GM19240 (cell line): ENCODE measurements at regions not wholly inside any gene's neighbourhood (a gene's known extent, or its start where the extent isn't known, plus 50 kb on each side); places are given as distances from the start of the nearest gene placed in this dataset.
"Not testable (repeated sequence)": the region's sequence is repeated elsewhere in the genome, so short reads cannot be mapped to it uniquely, and the experiment has no call there.

Experiments
- DNase-seq: peaks from one replicate; pipeline ENCODE4 v3.0.0; 2011; ENCODE audit warnings: low spot score; ENCODE audit not compliant: insufficient read length

DNA sequence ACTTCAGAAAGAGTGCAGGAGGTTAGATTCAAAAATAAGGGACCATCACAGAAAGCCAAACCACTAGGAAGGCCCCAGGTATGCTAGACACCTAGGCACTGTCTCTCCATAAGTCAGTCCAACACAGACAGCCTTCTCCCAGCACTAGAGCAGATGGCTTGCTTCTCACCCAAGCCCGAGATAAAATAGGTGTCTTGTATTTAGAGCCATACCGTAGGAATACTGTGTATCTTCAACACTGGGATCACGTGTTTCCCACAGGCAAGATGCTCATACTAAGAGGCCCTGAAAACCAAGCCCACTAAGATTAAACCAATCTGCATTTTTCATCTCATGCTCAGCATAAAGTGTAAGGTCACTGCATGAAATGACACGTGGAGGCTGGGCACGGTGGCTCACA lies 223.3 kb upstream of the KAZN start:
- DNase-seq, result no peak

- DNase-seq, result no peak
These were observed 221.1 kb upstream of the KAZN start for GRCh38 chr1:14377386-14377785.

- DNase-seq, result no peak
These were observed 218.1 kb upstream of the KAZN start for GRCh38 chr1:14380408-14380807.

DNA sequence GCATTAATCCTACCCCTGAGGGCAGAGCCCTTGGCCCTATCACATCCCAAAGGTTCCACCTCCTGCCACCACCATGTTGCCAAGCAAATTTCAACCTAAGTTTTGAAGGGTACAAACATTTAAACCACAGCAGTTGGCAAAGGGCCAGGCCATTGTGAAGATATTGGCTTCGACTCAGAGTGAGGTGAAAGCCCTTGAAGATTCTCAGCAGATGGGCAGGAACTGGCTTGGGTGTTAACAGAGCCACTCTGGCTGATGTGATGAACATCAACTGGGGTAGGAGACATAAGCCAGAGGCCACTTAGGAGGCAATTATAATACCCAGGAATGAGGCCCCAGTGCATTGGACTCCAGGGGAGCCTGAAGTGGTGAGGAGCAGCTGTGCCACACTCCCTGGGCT lies 207.7 kb upstream of the KAZN start:
- no peak for DNase-seq

GRCh38 chr1:14392161-14392858 lies 206.2 kb upstream of the KAZN start:
- no peak for DNase-seq

DNA sequence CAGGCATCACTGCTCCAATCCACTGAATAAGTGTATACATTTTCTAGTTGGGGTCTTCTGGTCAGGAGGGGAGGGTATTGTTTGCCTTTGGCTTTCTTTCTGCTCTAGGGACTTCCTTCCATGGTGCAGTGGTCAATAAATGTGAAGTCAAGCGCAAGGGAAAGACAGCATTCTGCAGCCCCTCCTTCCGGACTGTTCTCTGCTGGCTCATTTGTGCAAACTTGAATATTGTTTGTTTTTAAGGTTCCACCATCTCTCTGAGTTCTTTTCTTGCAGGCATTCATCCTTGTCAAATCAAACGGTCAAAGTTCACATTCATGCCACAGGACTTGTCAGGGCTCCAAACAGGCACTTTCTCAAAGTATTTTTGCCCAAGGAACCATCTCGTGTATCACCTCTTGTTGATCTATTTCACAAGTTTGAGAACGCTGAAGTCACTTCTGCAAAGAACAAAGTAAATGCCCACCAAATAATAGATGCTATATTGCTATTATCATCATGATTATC lies 205.6 kb upstream of the KAZN start:
- no peak for DNase-seq

- DNase-seq, result no peak
These were observed 202.4 kb upstream of the KAZN start for GRCh38 chr1:14396100-14396499.

DNA sequence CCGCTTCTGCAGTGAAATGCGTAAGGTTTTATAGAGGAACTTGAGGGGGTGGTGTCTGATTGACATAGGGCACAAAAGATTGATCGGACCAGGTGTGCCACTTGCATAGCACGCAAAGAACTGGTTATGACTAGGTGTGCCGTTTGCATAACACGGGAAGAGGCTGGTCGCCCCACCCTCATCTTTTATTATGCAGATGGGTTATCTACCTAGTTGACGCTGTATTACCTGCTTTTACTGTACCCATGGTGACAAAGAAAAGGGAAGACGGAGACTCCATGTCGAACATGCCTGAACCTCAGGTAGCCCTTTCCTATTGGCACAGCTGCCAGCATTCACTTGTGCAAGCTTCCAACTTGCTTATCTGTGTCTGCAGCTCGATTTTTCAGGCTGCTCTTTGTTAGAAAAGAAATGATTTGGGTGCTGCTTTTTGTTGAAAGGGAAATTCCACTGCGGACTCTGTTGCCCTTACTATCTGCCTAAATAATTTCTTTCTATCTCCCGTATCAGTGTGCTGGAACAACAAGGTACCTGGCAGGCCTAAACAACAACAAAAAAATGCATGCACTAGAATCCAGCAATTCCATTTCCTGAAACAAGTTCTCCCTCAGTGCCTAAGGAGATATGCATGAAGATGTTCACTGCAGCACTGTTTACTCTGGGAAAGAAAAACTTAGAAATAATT lies 194.4 kb upstream of the KAZN start:
- DNase-seq, result no peak

- DNase-seq, result no peak
These were observed 193.6 kb upstream of the KAZN start for GRCh38 chr1:14404862-14405301.

DNA sequence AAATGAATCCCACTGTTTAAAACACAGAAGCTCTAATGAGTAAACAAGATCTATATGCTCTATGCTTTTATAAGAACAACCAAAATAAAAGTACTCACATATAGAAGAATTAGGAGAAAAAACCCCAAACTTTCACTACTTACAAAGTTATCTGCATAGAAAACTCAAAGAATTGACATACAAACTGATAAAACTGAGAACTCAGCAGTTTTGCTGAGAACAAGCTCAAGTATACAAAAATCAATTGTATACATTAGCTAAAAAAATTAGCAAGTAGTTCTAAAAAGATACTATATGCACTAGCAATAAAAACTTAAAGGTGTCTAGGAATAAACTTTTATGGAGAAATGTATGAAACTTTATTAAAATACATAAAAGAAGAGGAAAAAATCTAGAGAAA lies 186.2 kb upstream of the KAZN start:
- DNase-seq, result no peak

- no peak for DNase-seq
These were observed 184.5 kb upstream of the KAZN start for GRCh38 chr1:14413819-14414490.

- DNase-seq, result no peak
These were observed 183.1 kb upstream of the KAZN start for GRCh38 chr1:14415396-14415795.

DNA sequence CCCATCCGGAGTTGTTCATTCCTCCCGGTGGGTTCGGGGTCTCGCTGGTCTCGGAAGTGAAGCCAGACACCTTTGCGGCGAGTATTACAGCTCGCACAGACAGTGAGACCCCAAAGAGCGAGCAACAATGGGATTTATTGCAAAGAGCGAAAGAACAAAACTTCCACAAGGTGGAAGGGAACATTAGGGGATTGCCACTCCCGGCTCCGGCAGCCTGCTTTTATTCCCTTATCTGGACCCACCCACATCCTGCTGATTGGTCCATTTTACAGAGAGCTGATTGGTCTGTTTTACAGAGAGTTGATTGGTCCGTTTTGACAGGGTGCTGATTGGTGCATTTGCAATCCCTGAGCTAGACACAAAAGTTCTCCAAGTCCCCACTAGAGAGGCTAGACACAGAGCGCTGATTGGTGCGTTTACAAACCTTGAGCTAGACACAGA lies 178.7 kb upstream of the KAZN start:
- DNase-seq, result not testable (repeated sequence)

DNA sequence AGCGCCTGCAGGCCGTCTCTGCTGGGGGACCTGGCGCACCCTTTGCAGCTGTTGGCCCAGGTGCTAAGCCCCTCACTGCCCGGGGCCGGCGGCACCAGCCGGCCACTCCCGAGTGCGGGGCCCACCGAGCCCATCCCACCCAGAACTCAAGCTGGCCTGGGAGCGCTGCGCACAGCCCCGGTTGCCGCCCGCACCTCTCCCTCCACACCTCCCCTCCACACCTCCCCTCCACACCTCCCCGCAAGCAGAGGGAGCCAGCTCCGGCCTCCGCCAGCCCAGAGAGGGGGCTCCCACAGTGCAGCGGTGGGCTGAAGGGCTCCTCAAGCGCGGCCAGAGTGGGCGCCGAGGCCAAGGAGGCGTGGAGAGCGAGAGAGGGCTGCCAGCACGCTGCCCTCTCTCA lies 177.8 kb upstream of the KAZN start:
- DNase-seq, result no peak

- no peak for DNase-seq
These were observed 177.0 kb upstream of the KAZN start for GRCh38 chr1:14421295-14421976.

GRCh38 chr1:14421977-14422609 lies 176.4 kb upstream of the KAZN start:
- no peak for DNase-seq

GRCh38 chr1:14424325-14425002 lies 174.0 kb upstream of the KAZN start:
- no peak for DNase-seq

DNA sequence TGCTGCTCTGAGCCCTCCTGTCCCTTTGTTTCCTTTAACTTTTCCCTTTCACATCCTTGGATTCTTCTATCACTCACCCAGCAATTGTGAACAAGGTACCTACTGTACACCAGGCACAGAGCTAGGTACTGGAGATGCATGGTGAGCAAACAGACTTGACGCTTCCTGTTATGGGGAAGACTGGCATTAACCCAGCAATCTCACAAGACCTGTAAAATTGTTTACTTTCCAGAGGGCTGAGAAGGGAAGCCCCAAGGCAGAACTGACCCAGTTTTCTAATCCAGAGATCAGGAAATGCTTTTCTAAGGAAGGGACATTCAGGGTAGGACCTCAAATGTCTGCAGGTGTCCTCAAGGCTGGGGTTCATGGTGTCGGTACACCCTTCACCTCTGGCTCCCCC lies 171.6 kb upstream of the KAZN start:
- no peak for DNase-seq

DNA sequence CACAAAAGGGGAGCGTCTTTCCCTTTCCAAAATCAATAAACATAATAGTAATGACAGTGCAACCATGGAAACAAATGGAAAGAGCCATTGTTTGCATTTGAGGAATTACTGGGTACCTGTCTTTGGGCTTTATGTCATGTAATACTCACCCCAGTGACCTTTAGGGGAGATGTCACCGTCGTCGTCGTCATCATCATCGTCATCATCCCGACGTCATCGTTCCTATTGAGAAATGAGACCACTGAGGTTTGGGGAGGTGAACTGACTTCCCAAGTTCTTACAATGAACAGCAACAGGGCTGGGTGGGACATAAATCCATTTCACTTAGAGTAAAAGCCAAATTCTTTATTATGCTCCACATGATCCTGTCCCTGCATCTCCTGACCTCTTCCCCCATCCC lies 168.9 kb upstream of the KAZN start:
- DNase-seq, result no peak

DNA sequence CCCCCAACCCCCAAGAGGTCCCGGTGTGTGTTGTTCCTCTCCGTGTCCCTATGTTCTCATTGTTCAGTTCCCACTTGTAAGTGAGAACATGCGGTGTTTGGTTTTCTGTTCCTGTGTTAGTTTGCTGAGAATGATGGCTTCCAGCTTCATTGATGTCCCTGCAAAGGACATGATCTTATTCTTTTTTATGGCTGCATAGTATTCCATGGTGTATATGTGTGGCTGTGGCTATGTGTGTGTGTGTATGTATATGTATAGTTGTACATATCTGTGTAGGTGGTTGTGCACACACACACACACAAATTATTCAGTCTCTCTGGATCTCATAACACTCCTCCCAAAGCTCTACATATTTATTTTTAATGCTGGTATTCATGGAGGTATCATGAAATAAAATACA lies 165.8 kb upstream of the KAZN start:
- DNase-seq, result not testable (repeated sequence)
